H1 (cell line): ENCODE measurements at regions not wholly inside any gene's neighbourhood (a gene's known extent, or its start where the extent isn't known, plus 50 kb on each side); places are given as distances from the start of the nearest gene placed in this dataset.

Experiments used
- CBX5 ChIP-seq: fragments of 300-800, 300-1000 bp; sonication (generic); IDR thresholded peaks from 2 replicates; pipeline ENCODE4 v1.7.1; 2016; ENCODE audit warnings: antibody characterized with exemption, low read length, low read depth
- CTCF ChIP-seq, 3 experiments: IDR thresholded peaks; 1 replicate in 2 of 3; 2 replicates in 1 of 3; pipeline versions ENCODE4 v1.5.1 to v1.6.1; 2011; ENCODE audit warnings: low read length in 3 of 3, mild to moderate bottlenecking in 3 of 3, inconsistent platforms in 2 of 3, low read depth in 1 of 3, moderate library complexity in 1 of 3; ENCODE audit not compliant: insufficient read depth in 1 of 3; ENCODE audit errors: control extremely low read depth in 1 of 3

GRCh38 chr12:47449797-47450196 is 256.0 kb downstream of the RPAP3 start (continued):
- TF ChIP-seq CTCF (IDR thresholded peaks at IDR 0.05; ENCODE audit: control extremely low read depth in 1 of 3, insufficient read depth in 1 of 3, low read depth in 1 of 3, low read length in 3 of 3) (no peak), CBX5 (no peak)
